ENCODE measurements at regions not wholly inside any gene's neighbourhood (a gene's known extent, or its start where the extent isn't known, plus 50 kb on each side); places are given as distances from the start of the nearest gene placed in this dataset.

GRCh38 chr4:171246948-171247347 is 566.3 kb upstream of the GALNTL6 start:
- Histone ChIP-seq H4K20me1 (replicated peaks; ENCODE audit: control insufficient read depth, extremely low read depth, insufficient read depth, low read length) (no peaks in the 10 kb centered on the region), H3K36me3 (ENCODE audit: control insufficient read depth in 2 of 2, extremely low read depth in 1 of 2, insufficient read depth in 2 of 2, low read length in 2 of 2) (no peaks in the 10 kb centered on the region), H3K9me1 (replicated peaks; ENCODE audit: control insufficient read depth, extremely low read depth, insufficient read depth, low read length) (no peaks in the 10 kb centered on the region), H3K4me2 (ENCODE audit: insufficient read depth, low read length) (no peak overlapping the region), H3K9ac (replicated peaks; ENCODE audit: extremely low read depth, insufficient read depth, low read length) (no peak overlapping the region), H3K9me3 (replicated peaks; ENCODE audit: control insufficient read depth, insufficient read depth, low read length) (peaks cover 2% of the 10 kb centered on the region), H3K4me1 (ENCODE audit: control insufficient read depth, extremely low read depth, insufficient read depth, low read length) (no peaks in the 10 kb centered on the region), H3K27me3 (ENCODE audit: control insufficient read depth in 2 of 2, insufficient read depth in 2 of 2, low read length in 2 of 2) (no peaks in the 10 kb centered on the region), H3K4me3 (replicated peaks in 1 of 3; ENCODE audit: insufficient read depth in 1 of 3, low read depth in 1 of 3, low read length in 3 of 3) (no peak overlapping the region), H2AFZ (ENCODE audit: low read depth, low read length) (no peak overlapping the region), H3K79me2 (ENCODE audit: control insufficient read depth, insufficient read depth, low read length) (no peaks in the 10 kb centered on the region), H3K27ac (ENCODE audit: insufficient read depth, low read depth, low read length) (no peak overlapping the region)
- ChIA-PET POLR2A (no interaction called here), CTCF (no interaction called here)
- FAIRE-seq (no peak), DNase-seq (ENCODE audit: low read depth, low spot score) (no peak)
- no TSS peak for BruUV-seq (replicated peaks)
- TF ChIP-seq GATA2 (IDR thresholded peaks at IDR 0.05; ENCODE audit: insufficient read depth, insufficient read length, low read depth, low read length) (no peak), MYC (IDR thresholded peaks at IDR 0.05; ENCODE audit: low read depth, low read length) (no peak), POLR2AphosphoS5 (IDR thresholded peaks at IDR 0.05; ENCODE audit: insufficient read depth, low read depth, low read length) (no peak), POLR2A (IDR thresholded peaks at IDR 0.05; ENCODE audit: low read depth, low read length) (no peak), MAX (IDR thresholded peaks at IDR 0.05; ENCODE audit: insufficient read depth, insufficient read length) (no peak), FOS (IDR thresholded peaks at IDR 0.05; ENCODE audit: borderline replicate concordance, insufficient read depth, low read length) (no peak), JUN (IDR thresholded peaks at IDR 0.05; ENCODE audit: borderline replicate concordance, insufficient read depth, insufficient read length, low read depth) (no peak), EZH2 (IDR thresholded peaks at IDR 0.05; ENCODE audit: borderline replicate concordance, low read depth, low read length, severe bottlenecking) (no peak)
- TF ChIP-seq, protein P1, sequence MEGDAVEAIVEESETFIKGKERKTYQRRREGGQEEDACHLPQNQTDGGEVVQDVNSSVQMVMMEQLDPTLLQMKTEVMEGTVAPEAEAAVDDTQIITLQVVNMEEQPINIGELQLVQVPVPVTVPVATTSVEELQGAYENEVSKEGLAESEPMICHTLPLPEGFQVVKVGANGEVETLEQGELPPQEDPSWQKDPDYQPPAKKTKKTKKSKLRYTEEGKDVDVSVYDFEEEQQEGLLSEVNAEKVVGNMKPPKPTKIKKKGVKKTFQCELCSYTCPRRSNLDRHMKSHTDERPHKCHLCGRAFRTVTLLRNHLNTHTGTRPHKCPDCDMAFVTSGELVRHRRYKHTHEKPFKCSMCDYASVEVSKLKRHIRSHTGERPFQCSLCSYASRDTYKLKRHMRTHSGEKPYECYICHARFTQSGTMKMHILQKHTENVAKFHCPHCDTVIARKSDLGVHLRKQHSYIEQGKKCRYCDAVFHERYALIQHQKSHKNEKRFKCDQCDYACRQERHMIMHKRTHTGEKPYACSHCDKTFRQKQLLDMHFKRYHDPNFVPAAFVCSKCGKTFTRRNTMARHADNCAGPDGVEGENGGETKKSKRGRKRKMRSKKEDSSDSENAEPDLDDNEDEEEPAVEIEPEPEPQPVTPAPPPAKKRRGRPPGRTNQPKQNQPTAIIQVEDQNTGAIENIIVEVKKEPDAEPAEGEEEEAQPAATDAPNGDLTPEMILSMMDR (IDR thresholded peaks at IDR 0.05; ENCODE audit: extremely low read depth in 1 of 2, insufficient read depth in 1 of 2, low read depth in 1 of 2, low read length in 2 of 2), result no peak
- dilution Hi-C loops (cut with MboI; ENCODE audit: extremely low pct_ligation_motif_present, low sequenced_read_pairs) (no loop called here), intact Hi-C loops (cut with micrococcal nuclease) (no loop called here)
